ENCODE measurements at regions not wholly inside any gene's neighbourhood (a gene's known extent, or its start where the extent isn't known, plus 50 kb on each side); places are given as distances from the start of the nearest gene placed in this dataset.

- no peaks in the 10 kb centered on the region for H3K27me3 ChIP-seq
- H3K9me3 ChIP-seq = peaks cover 0 to 21% (median 9%) of the 10 kb centered on the region in 4 donors
- H3K4me3 ChIP-seq = no peak overlapping the region
- H3K4me1 ChIP-seq = no peaks in the 10 kb centered on the region
- no peak for DNase-seq
- no peaks in the 10 kb centered on the region for H3K36me3 ChIP-seq
- TF ChIP-seq POLR2AphosphoS5 (IDR thresholded peaks at IDR 0.05) = no peak
- no peak for TF ChIP-seq EP300 (IDR thresholded peaks at IDR 0.05)
- no peak for TF ChIP-seq CTCF (IDR thresholded peaks at IDR 0.05)
- no peak for TF ChIP-seq POLR2A (IDR thresholded peaks at IDR 0.05)
- intact Hi-C loops (cut with DNase I; ENCODE audit: low total_unique reads) = no loop called here
- 19 to 40% (median 30%) methylated on average over 2 of the region's 2 CpGs for WGBS, 5 donors
- H3K27ac ChIP-seq = no peak overlapping the region
Measured at GRCh38 chr7:19455623-19456022, 253.2 kb downstream of the POLR1F start.

GRCh38 chr7:19448091-19448490 is 260.7 kb downstream of the POLR1F start:
- no peak overlapping the region for H3K4me3 ChIP-seq
- H3K27me3 ChIP-seq = no peaks in the 10 kb centered on the region
- no peak for TF ChIP-seq EP300 (IDR thresholded peaks at IDR 0.05)
- TF ChIP-seq POLR2A (IDR thresholded peaks at IDR 0.05) = no peak
- TF ChIP-seq CTCF (IDR thresholded peaks at IDR 0.05) = no peak
- TF ChIP-seq POLR2AphosphoS5 (IDR thresholded peaks at IDR 0.05) = no peak
- H3K27ac ChIP-seq = no peak overlapping the region
- H3K9me3 ChIP-seq = peaks cover 0 to 9% (median 0%) of the 10 kb centered on the region in 4 donors
- no peaks in the 10 kb centered on the region for H3K4me1 ChIP-seq
- no peaks in the 10 kb centered on the region for H3K36me3 ChIP-seq
- intact Hi-C loops (cut with DNase I; ENCODE audit: low total_unique reads) = no loop called here
- WGBS, 5 donors = 76 to 79% (median 77%) methylated on average over 3 of the region's 3 CpGs
- DNase-seq = no peak

GRCh38 chr7:19442016-19442785 is 266.6 kb downstream of the POLR1F start:
- Histone ChIP-seq H3K4me1 (no peaks in the 10 kb centered on the region), H3K27ac (no peak overlapping the region), H3K4me3 (no peak overlapping the region), H3K27me3 (no peaks in the 10 kb centered on the region), H3K9me3 (no peaks in the 10 kb centered on the region), H3K36me3 (no peaks in the 10 kb centered on the region)
- intact Hi-C loops (cut with DNase I; ENCODE audit: low total_unique reads) = no loop called here
- DNase-seq = peak in 1 of 2 donors; percentile 20
- no peak for TF ChIP-seq POLR2AphosphoS5 (IDR thresholded peaks at IDR 0.05)
- WGBS, 5 donors = 47 to 61% (median 49%) methylated on average over 4 of the region's 4 CpGs

GRCh38 chr7:19439517-19439916 is 269.3 kb downstream of the POLR1F start:
- H3K27ac ChIP-seq = no peak overlapping the region
- H3K27me3 ChIP-seq = no peaks in the 10 kb centered on the region
- intact Hi-C loops (cut with DNase I; ENCODE audit: low total_unique reads) = no loop called here
- no peaks in the 10 kb centered on the region for H3K36me3 ChIP-seq
- 49 to 80% (median 60%) methylated on average over 3 of the region's 3 CpGs for whole genome bisulfite sequencing, 5 donors
- no peaks in the 10 kb centered on the region for H3K9me3 ChIP-seq
- DNase-seq = no peak
- H3K4me1 ChIP-seq = no peaks in the 10 kb centered on the region
- TF ChIP-seq CTCF (IDR thresholded peaks at IDR 0.05) = no peak
- TF ChIP-seq EP300 (IDR thresholded peaks at IDR 0.05) = no peak
- no peak for TF ChIP-seq POLR2A (IDR thresholded peaks at IDR 0.05)
- TF ChIP-seq POLR2AphosphoS5 (IDR thresholded peaks at IDR 0.05) = no peak
- H3K4me3 ChIP-seq = no peak overlapping the region

GRCh38 chr7:19437446-19437845 is 271.4 kb downstream of the POLR1F start:
- intact Hi-C loops (cut with DNase I; ENCODE audit: low total_unique reads) = no loop called here
- TF ChIP-seq EP300 (IDR thresholded peaks at IDR 0.05) = no peak
- no peaks in the 10 kb centered on the region for H3K27me3 ChIP-seq
- WGBS, 5 donors = 77 to 90% (median 88%) methylated on average over 1 of the region's 1 CpG
- no peaks in the 10 kb centered on the region for H3K9me3 ChIP-seq
- DNase-seq = no peak
- H3K36me3 ChIP-seq = no peaks in the 10 kb centered on the region
- no peaks in the 10 kb centered on the region for H3K4me1 ChIP-seq
- no peak overlapping the region for H3K4me3 ChIP-seq
- H3K27ac ChIP-seq = no peak overlapping the region
